LNCaP clone FGC (cell line): ENCODE measurements at regions not wholly inside any gene's neighbourhood (a gene's known extent, or its start where the extent isn't known, plus 50 kb on each side); places are given as distances from the start of the nearest gene placed in this dataset.

ENCODE experiments used
- DNase-seq: peaks from one replicate; pipeline ENCODE4 v3.0.0-alpha.2; 2011; ENCODE audit warnings: low read depth
- H3K4me3 ChIP-seq: 2 replicates; pipeline ENCODE4 v1.5.1; 2011; ENCODE audit warnings: mild to moderate bottlenecking, low read depth, low read length, control low read depth
- TF ChIP-seq, protein P1 (sequence below): IDR thresholded peaks from 2 replicates; pipeline ENCODE4 v1.5.1; 2012; ENCODE audit warnings: mild to moderate bottlenecking; ENCODE audit not compliant: control insufficient read depth, insufficient read depth; ENCODE audit errors: extremely low read depth

DNA sequence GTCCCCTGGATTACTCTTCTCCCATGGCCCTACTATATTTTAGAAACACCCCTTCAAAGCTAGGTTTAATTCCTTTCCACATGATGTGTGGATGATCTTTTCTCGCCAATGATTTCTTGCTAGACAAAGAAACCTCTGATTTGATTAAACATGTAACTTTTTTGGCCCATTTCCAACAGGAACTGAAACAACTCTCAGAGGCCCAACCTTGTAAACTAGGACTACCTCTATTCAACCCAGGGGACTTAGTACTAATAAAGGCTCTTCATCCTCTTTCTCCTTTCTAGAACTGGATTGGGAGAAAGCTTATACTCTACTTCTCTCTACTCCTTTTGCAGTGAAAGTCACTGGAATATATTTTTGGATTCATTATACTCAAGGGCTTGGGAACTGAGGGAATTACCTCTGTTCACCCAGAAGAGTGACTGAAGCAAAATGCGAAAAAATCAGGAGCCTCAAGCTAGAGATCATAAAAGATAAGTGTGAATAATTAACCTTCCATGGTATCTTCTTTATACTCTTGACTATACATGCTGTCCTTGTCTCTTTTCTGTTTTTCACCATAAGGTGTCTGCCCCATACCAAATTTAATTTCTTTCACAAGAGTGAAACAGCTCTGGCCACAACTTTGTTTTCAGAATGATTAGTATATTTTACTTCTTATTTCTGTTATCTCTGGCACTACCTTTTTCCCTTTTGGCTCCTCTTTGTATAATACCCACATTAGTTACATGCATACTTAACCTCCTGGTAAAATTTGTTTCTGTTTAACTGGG, 977.6 kb downstream of the SLITRK5 start:
- H3K4me3 ChIP-seq, result no peak overlapping the region
- TF ChIP-seq, protein P1, sequence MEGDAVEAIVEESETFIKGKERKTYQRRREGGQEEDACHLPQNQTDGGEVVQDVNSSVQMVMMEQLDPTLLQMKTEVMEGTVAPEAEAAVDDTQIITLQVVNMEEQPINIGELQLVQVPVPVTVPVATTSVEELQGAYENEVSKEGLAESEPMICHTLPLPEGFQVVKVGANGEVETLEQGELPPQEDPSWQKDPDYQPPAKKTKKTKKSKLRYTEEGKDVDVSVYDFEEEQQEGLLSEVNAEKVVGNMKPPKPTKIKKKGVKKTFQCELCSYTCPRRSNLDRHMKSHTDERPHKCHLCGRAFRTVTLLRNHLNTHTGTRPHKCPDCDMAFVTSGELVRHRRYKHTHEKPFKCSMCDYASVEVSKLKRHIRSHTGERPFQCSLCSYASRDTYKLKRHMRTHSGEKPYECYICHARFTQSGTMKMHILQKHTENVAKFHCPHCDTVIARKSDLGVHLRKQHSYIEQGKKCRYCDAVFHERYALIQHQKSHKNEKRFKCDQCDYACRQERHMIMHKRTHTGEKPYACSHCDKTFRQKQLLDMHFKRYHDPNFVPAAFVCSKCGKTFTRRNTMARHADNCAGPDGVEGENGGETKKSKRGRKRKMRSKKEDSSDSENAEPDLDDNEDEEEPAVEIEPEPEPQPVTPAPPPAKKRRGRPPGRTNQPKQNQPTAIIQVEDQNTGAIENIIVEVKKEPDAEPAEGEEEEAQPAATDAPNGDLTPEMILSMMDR, result no peak
- no peak for DNase-seq

DNA sequence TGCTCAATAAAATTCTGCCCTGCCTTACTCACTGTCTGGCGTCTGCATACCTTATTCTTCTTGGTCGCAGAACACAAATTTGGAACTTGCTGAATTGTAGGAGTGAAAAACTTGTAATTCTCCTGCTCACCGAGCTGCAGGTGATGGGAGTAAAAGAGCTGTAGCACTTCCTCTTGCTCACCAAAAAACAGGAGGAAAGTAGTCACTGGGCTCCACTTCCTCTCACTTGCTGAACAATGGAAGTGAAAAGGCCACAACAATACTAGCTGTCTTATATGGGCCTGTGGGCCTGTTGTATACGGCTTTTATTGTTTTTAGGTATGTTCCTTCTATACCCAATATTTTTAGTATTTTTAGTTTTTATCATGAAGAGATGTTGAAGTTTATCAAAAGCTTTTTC, 978.7 kb downstream of the SLITRK5 start:
- TF ChIP-seq, protein P1, result no peak
- no peak overlapping the region for H3K4me3 ChIP-seq

DNA sequence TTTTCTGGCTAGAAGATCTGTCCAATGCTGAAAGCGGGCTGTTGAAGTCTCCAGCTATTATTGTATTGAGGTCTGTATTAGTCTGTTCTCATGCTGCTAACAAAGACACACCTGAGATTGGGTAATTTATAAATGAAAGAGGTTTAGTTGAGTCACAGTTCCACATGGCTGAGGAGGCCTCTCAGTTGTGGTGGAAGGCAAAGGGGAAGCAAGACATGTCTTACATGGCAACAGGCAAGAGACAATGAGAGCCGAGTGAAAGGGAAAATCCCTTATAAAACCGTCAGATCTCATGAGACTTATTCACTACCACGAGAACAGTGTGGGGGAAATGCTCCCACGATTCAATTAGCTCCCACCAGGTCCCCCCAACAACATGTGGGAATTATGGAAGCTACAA, 980.4 kb downstream of the SLITRK5 start:
- TF ChIP-seq, protein P1, result no peak
- no peak for DNase-seq
- H3K4me3 ChIP-seq, result no peak overlapping the region

More for the DNA sequence above, 978.7 kb downstream of the SLITRK5 start:
- DNase-seq, result no peak

DNA sequence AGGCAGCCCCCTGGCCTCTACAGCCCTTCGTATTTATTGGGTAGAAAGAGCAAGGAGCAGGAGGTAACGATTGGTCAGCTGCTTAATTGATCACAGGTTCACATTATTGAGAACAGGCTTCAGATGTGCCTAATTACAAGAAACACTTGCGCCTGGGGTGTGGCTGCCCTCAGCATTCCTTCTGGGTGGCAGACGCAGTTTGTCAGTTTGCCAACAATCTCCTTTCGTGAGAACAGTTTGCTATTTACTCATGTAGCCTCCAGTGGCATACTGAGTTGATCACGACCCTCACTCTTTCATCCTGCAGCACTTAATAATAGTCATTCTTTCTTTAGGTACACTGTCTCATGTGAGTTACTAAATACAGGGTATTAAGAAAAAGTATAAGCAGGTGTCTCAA, 985.6 kb downstream of the SLITRK5 start:
- no peak for DNase-seq
- no peak overlapping the region for H3K4me3 ChIP-seq
- TF ChIP-seq, protein P1, result no peak

DNA sequence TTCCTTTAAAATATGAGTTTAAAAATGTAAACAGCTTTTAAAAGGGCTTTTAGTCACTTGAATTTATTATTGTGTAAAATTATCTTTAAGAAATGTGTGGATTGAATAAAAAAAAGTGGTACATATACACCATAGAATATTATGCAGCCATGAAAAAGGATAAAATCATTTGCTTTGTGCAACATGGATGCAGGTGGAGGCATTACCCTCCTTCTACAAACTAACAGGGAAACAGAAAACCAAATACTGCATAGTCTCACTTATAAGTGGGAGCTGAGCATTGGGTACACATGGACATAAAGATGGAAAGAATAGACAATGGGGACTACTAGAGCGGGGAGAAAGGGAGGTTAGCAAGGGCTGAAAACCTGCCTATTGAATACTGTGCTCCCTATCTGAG, 999.3 kb downstream of the SLITRK5 start:
- TF ChIP-seq, protein P1, result no peak
- no peak for DNase-seq
- no peak overlapping the region for H3K4me3 ChIP-seq

DNA sequence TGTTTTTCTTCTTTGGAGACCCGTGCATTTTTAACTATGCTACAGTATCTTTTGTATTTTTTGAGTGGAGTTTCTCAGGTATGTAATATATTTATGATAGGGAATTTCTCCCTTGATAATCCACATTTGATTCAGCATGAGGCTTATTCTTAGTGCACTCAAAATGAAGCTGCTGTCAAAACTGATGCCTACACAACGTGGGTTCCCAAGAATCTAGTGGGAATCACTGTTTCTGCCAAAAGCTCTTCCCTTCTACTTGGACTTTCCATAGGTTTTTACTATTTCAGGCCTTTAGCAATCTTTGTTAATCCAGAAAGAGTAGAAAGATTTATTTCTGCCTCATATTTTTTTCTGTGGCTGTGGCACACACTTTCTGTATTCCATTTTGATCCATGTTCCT, 1003.7 kb downstream of the SLITRK5 start:
- TF ChIP-seq, protein P1, result no peak
- DNase-seq, result no peak

More for the DNA sequence above, 1003.7 kb downstream of the SLITRK5 start:
- no peak overlapping the region for H3K4me3 ChIP-seq
